ENCODE measurements at regions not wholly inside any gene's neighbourhood (a gene's known extent, or its start where the extent isn't known, plus 50 kb on each side); places are given as distances from the start of the nearest gene placed in this dataset.

DNA sequence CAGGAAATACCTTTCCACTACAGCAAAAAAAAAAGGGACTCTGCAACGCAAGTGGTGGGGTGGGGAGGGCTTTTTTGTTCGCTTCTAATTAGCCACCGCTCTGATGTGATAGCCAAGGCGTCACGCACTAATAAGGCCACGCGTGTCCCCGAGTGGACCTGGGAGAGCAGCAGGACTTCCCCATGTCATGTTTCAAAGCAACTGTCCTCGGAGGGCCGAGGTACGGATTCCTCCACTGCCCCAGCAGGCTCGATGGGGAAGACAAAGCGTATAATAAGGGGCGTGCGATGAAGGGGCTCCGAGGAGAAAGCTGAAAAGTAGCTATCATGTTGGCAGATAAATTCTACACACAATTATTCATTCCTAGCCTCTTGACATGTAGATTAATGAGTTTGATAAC lies 179.7 kb upstream of the ZNF507 start:
- TF ChIP-seq ESRRG (CRISPR knock-in tag; IDR thresholded peaks at IDR 0.05) (no peak), GLIS3 (CRISPR knock-in tag; IDR thresholded peaks at IDR 0.05) (no peak), TCF4 (CRISPR knock-in tag; IDR thresholded peaks at IDR 0.05; ENCODE audit: borderline replicate concordance) (no peak), OSR1 (CRISPR knock-in tag; IDR thresholded peaks at IDR 0.05) (no peak), ARNTL (CRISPR knock-in tag; IDR thresholded peaks at IDR 0.05; ENCODE audit: borderline replicate concordance, low read depth) (no peak), ZC3H10 (CRISPR knock-in tag; IDR thresholded peaks at IDR 0.05) (no peak), ZFP30 (CRISPR knock-in tag; IDR thresholded peaks at IDR 0.05) (no peak)
- TF ChIP-seq, protein P1, sequence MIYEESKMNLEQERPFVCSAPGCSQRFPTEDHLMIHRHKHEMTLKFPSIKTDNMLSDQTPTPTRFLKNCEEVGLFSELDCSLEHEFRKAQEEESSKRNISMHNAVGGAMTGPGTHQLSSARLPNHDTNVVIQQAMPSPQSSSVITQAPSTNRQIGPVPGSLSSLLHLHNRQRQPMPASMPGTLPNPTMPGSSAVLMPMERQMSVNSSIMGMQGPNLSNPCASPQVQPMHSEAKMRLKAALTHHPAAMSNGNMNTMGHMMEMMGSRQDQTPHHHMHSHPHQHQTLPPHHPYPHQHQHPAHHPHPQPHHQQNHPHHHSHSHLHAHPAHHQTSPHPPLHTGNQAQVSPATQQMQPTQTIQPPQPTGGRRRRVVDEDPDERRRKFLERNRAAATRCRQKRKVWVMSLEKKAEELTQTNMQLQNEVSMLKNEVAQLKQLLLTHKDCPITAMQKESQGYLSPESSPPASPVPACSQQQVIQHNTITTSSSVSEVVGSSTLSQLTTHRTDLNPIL (CRISPR knock-in tag; IDR thresholded peaks at IDR 0.05; ENCODE audit: low read depth) = no peak
- ATAC-seq = no peak

DNA sequence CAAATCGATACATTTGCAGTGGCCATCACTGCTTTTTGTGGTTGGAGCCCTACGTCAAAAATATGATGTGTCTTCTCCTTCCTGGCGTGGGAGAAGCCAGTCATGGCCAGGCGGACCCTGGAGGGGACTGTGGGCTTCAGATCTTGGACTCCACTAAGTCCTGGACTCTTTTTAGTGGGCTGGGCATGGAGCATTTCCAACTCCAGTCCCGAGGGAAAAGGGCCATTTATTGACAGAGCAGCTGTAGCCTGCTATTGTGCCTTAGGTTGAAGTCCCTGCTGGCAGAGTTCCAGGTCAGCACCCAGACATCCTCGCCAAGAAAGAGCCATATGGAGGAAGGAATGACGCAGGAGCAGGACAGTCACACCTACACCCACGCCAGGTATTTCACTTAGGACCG lies 179.2 kb upstream of the ZNF507 start:
- ATAC-seq = no peak
- TF ChIP-seq TCF4 (CRISPR knock-in tag; IDR thresholded peaks at IDR 0.05; ENCODE audit: borderline replicate concordance) (no peak), ARNTL (CRISPR knock-in tag; IDR thresholded peaks at IDR 0.05; ENCODE audit: borderline replicate concordance, low read depth) (no peak), PPARA (CRISPR knock-in tag; IDR thresholded peaks at IDR 0.05; ENCODE audit: borderline replicate concordance) (no peak), ZFP3 (CRISPR knock-in tag; IDR thresholded peaks at IDR 0.05) (no peak), GLIS3 (CRISPR knock-in tag; IDR thresholded peaks at IDR 0.05) (no peak), ZNF70 (CRISPR knock-in tag; IDR thresholded peaks at IDR 0.05) (no peak), SNAI2 (CRISPR knock-in tag; IDR thresholded peaks at IDR 0.05) (no peak), ZNF8 (CRISPR knock-in tag; IDR thresholded peaks at IDR 0.05) (no peak), RARB (CRISPR knock-in tag; IDR thresholded peaks at IDR 0.05) (no peak), ESRRG (CRISPR knock-in tag; IDR thresholded peaks at IDR 0.05) (no peak), CSDC2 (CRISPR knock-in tag; IDR thresholded peaks at IDR 0.05) (no peak), TOX (CRISPR knock-in tag; IDR thresholded peaks at IDR 0.05; ENCODE audit: borderline replicate concordance) (no peak), ISL1 (CRISPR knock-in tag; IDR thresholded peaks at IDR 0.05) (no peak), ZC3H10 (CRISPR knock-in tag; IDR thresholded peaks at IDR 0.05) (no peak)
- TF ChIP-seq, protein P2, sequence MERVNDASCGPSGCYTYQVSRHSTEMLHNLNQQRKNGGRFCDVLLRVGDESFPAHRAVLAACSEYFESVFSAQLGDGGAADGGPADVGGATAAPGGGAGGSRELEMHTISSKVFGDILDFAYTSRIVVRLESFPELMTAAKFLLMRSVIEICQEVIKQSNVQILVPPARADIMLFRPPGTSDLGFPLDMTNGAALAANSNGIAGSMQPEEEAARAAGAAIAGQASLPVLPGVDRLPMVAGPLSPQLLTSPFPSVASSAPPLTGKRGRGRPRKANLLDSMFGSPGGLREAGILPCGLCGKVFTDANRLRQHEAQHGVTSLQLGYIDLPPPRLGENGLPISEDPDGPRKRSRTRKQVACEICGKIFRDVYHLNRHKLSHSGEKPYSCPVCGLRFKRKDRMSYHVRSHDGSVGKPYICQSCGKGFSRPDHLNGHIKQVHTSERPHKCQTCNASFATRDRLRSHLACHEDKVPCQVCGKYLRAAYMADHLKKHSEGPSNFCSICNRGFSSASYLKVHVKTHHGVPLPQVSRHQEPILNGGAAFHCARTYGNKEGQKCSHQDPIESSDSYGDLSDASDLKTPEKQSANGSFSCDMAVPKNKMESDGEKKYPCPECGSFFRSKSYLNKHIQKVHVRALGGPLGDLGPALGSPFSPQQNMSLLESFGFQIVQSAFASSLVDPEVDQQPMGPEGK (CRISPR knock-in tag; IDR thresholded peaks at IDR 0.05; ENCODE audit: borderline replicate concordance) = no peak
- TF ChIP-seq, protein P3, sequence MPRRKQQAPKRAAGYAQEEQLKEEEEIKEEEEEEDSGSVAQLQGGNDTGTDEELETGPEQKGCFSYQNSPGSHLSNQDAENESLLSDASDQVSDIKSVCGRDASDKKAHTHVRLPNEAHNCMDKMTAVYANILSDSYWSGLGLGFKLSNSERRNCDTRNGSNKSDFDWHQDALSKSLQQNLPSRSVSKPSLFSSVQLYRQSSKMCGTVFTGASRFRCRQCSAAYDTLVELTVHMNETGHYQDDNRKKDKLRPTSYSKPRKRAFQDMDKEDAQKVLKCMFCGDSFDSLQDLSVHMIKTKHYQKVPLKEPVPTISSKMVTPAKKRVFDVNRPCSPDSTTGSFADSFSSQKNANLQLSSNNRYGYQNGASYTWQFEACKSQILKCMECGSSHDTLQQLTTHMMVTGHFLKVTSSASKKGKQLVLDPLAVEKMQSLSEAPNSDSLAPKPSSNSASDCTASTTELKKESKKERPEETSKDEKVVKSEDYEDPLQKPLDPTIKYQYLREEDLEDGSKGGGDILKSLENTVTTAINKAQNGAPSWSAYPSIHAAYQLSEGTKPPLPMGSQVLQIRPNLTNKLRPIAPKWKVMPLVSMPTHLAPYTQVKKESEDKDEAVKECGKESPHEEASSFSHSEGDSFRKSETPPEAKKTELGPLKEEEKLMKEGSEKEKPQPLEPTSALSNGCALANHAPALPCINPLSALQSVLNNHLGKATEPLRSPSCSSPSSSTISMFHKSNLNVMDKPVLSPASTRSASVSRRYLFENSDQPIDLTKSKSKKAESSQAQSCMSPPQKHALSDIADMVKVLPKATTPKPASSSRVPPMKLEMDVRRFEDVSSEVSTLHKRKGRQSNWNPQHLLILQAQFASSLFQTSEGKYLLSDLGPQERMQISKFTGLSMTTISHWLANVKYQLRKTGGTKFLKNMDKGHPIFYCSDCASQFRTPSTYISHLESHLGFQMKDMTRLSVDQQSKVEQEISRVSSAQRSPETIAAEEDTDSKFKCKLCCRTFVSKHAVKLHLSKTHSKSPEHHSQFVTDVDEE (CRISPR knock-in tag; IDR thresholded peaks at IDR 0.05) = no peak

DNA sequence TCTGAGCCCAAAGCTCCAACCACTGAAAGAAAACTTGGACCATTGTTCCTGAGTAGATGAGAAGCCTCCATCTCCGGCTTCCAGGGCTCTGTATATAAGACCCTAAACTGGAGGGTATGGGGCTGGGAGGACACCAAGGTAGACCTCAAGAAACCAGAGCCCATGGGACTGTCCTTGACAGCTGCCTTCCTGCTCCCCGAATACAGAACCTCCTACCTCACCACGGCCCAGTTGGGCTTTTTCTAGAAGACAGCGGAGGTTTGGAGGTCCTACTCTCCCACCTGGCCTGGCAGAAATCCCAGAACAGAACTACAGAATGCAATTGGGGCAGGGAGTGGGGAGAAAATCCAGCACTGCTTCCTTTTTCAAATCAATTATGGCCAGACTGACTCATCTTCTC lies 177.3 kb upstream of the ZNF507 start:
- no peak for ATAC-seq
- TF ChIP-seq SNAI2 (CRISPR knock-in tag; IDR thresholded peaks at IDR 0.05) (no peak), ISL1 (CRISPR knock-in tag; IDR thresholded peaks at IDR 0.05) (no peak), ZFP3 (CRISPR knock-in tag; IDR thresholded peaks at IDR 0.05) (no peak), ZNF8 (CRISPR knock-in tag; IDR thresholded peaks at IDR 0.05) (no peak), TOX (CRISPR knock-in tag; IDR thresholded peaks at IDR 0.05; ENCODE audit: borderline replicate concordance) (no peak), OSR1 (CRISPR knock-in tag; IDR thresholded peaks at IDR 0.05) (no peak), CSDC2 (CRISPR knock-in tag; IDR thresholded peaks at IDR 0.05) (no peak), ZNF565 (CRISPR knock-in tag; conservative IDR thresholded peaks at IDR 0.05; ENCODE audit: low read depth) (no peak), ZFP30 (CRISPR knock-in tag; IDR thresholded peaks at IDR 0.05) (no peak), ZC3H10 (CRISPR knock-in tag; IDR thresholded peaks at IDR 0.05) (no peak), RARB (CRISPR knock-in tag; IDR thresholded peaks at IDR 0.05) (no peak)
- TF ChIP-seq, protein P4, sequence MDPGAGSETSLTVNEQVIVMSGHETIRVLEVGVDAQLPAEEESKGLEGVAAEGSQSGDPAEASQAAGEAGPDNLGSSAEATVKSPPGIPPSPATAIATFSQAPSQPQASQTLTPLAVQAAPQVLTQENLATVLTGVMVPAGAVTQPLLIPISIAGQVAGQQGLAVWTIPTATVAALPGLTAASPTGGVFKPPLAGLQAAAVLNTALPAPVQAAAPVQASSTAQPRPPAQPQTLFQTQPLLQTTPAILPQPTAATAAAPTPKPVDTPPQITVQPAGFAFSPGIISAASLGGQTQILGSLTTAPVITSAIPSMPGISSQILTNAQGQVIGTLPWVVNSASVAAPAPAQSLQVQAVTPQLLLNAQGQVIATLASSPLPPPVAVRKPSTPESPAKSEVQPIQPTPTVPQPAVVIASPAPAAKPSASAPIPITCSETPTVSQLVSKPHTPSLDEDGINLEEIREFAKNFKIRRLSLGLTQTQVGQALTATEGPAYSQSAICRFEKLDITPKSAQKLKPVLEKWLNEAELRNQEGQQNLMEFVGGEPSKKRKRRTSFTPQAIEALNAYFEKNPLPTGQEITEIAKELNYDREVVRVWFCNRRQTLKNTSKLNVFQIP (CRISPR knock-in tag; IDR thresholded peaks at IDR 0.05; ENCODE audit: borderline replicate concordance, low read depth) = no peak
- TF ChIP-seq, protein P2 (CRISPR knock-in tag; IDR thresholded peaks at IDR 0.05; ENCODE audit: borderline replicate concordance) = no peak
- TF ChIP-seq, protein P5, sequence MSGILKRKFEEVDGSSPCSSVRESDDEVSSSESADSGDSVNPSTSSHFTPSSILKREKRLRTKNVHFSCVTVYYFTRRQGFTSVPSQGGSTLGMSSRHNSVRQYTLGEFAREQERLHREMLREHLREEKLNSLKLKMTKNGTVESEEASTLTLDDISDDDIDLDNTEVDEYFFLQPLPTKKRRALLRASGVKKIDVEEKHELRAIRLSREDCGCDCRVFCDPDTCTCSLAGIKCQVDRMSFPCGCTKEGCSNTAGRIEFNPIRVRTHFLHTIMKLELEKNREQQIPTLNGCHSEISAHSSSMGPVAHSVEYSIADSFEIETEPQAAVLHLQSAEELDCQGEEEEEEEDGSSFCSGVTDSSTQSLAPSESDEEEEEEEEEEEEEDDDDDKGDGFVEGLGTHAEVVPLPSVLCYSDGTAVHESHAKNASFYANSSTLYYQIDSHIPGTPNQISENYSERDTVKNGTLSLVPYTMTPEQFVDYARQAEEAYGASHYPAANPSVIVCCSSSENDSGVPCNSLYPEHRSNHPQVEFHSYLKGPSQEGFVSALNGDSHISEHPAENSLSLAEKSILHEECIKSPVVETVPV (CRISPR knock-in tag; IDR thresholded peaks at IDR 0.05) = no peak
- TF ChIP-seq, protein P3 (CRISPR knock-in tag; IDR thresholded peaks at IDR 0.05) = no peak
